ENCODE measurements at regions not wholly inside any gene's neighbourhood (a gene's known extent, or its start where the extent isn't known, plus 50 kb on each side); places are given as distances from the start of the nearest gene placed in this dataset.

- no peak for DNase-seq (ENCODE audit: low spot score)
Observed at GRCh38 chr2:2993172-2993692, 384.4 kb downstream of the EIPR1 start.

GRCh38 chr2:2992634-2993033 lies 385.0 kb downstream of the EIPR1 start:
- no peak for DNase-seq (ENCODE audit: low spot score)

GRCh38 chr2:2985020-2985419 lies 392.6 kb downstream of the EIPR1 start:
- no peak for DNase-seq (ENCODE audit: low spot score)

GRCh38 chr2:2981000-2981399 lies 396.6 kb downstream of the EIPR1 start:
- DNase-seq (ENCODE audit: low spot score): no peak

- DNase-seq (ENCODE audit: low spot score): no peak
Observed at GRCh38 chr2:2974982-2975381, 402.6 kb downstream of the EIPR1 start.

- no peak for DNase-seq (ENCODE audit: low spot score)
Observed at GRCh38 chr2:2960441-2961133, 417.0 kb downstream of the EIPR1 start.

GRCh38 chr2:2950403-2950952 lies 427.1 kb downstream of the EIPR1 start:
- DNase-seq (ENCODE audit: low spot score): no peak

GRCh38 chr2:2947406-2947805 lies 430.2 kb downstream of the EIPR1 start:
- no peak for DNase-seq (ENCODE audit: low spot score)

GRCh38 chr2:2942906-2943305 lies 434.7 kb downstream of the EIPR1 start:
- DNase-seq (ENCODE audit: low spot score): no peak

GRCh38 chr2:2942225-2942624 lies 435.4 kb downstream of the EIPR1 start:
- no peak for DNase-seq (ENCODE audit: low spot score)

GRCh38 chr2:2941205-2941604 lies 436.4 kb downstream of the EIPR1 start:
- DNase-seq (ENCODE audit: low spot score): no peak

- DNase-seq (ENCODE audit: low spot score): no peak
Observed at GRCh38 chr2:2940702-2941101, 436.9 kb downstream of the EIPR1 start.

GRCh38 chr2:2940061-2940460 lies 437.6 kb downstream of the EIPR1 start:
- DNase-seq (ENCODE audit: low spot score): no peak

- DNase-seq (ENCODE audit: low spot score): no peak
Observed at GRCh38 chr2:2939078-2939795, 438.4 kb downstream of the EIPR1 start.

- DNase-seq (ENCODE audit: low spot score): no peak
Observed at GRCh38 chr2:2938481-2938880, 439.1 kb downstream of the EIPR1 start.

GRCh38 chr2:2935445-2936149 lies 442.0 kb downstream of the EIPR1 start:
- no peak for DNase-seq (ENCODE audit: low spot score)

GRCh38 chr2:2933426-2933825 lies 444.2 kb downstream of the EIPR1 start:
- no peak for DNase-seq (ENCODE audit: low spot score)

GRCh38 chr2:2932692-2933305 lies 444.8 kb downstream of the EIPR1 start:
- DNase-seq (ENCODE audit: low spot score): no peak

- no peak for DNase-seq (ENCODE audit: low spot score)
Observed at GRCh38 chr2:2932189-2932588, 445.4 kb downstream of the EIPR1 start.

GRCh38 chr2:2931318-2932075 lies 446.1 kb downstream of the EIPR1 start:
- no peak for DNase-seq (ENCODE audit: low spot score)

- no peak for DNase-seq (ENCODE audit: low spot score)
Observed at GRCh38 chr2:2930841-2931240, 446.8 kb downstream of the EIPR1 start.

- DNase-seq (ENCODE audit: low spot score): no peak
Observed at GRCh38 chr2:2926858-2927175, 450.8 kb downstream of the EIPR1 start.
